Nephron (organoid): ENCODE measurements at regions not wholly inside any gene's neighbourhood (a gene's known extent, or its start where the extent isn't known, plus 50 kb on each side); places are given as distances from the start of the nearest gene placed in this dataset.

Experiments used
- H3K27ac Mint-ChIP-seq, 3 experiments: 2 replicates each; pipeline ENCODE4 v1.8.0; 2020; ENCODE audit warnings: mixed read lengths in 3 of 3, mild to moderate bottlenecking in 2 of 3, moderate library complexity in 1 of 3
- H3K27me3 Mint-ChIP-seq: 2 replicates; pipeline ENCODE4 v1.8.0; 2021; ENCODE audit warnings: low read depth, mild to moderate bottlenecking, moderate library complexity, mixed read lengths
- H3K36me3 Mint-ChIP-seq: 2 replicates; pipeline ENCODE4 v1.8.0; 2020; ENCODE audit warnings: low read depth, mixed read lengths
- H3K4me1 Mint-ChIP-seq: 2 replicates; pipeline ENCODE4 v1.8.0; 2020; ENCODE audit warnings: mixed read lengths
- H3K4me3 Mint-ChIP-seq, 3 experiments: 2 replicates each; pipeline ENCODE4 v1.8.0; 2020; ENCODE audit warnings: mild to moderate bottlenecking in 3 of 3, mixed read lengths in 3 of 3, moderate library complexity in 2 of 3
- H3K9me3 Mint-ChIP-seq: 2 replicates; pipeline ENCODE4 v1.8.0; 2020; ENCODE audit warnings: mixed read lengths
- CTCF ChIP-seq, 3 experiments: fragments of 200-600 bp; sonication (generic); IDR thresholded peaks; one replicate each; pipeline ENCODE4 v1.5.0; 2021; ENCODE audit warnings: antibody characterized with exemption in 3 of 3; ENCODE audit not compliant: unreplicated experiment in 3 of 3

- H3K36me3 Mint-ChIP-seq, result no peaks in the 10 kb centered on the region
- TF ChIP-seq CTCF (IDR thresholded peaks at IDR 0.05; ENCODE audit: unreplicated experiment in 3 of 3), result no peak
- no peaks in the 10 kb centered on the region for H3K9me3 Mint-ChIP-seq
- no peak overlapping the region for H3K4me3 Mint-ChIP-seq
- no peaks in the 10 kb centered on the region for H3K4me1 Mint-ChIP-seq
- H3K27ac Mint-ChIP-seq, result no peak overlapping the region
- H3K27me3 Mint-ChIP-seq, result peaks cover 55% of the 10 kb centered on the region
These were observed 116.6 kb upstream of the TOP3B start for GRCh38 chr22:22099194-22099486.

GRCh38 chr22:22098457-22099193, 116.0 kb upstream of the TOP3B start:
- Mint-ChIP-seq H3K27me3 (peaks cover 58% of the 10 kb centered on the region), H3K4me3 (no peak overlapping the region), H3K27ac (no peak overlapping the region), H3K9me3 (no peaks in the 10 kb centered on the region), H3K36me3 (no peaks in the 10 kb centered on the region), H3K4me1 (no peaks in the 10 kb centered on the region)
- TF ChIP-seq CTCF (IDR thresholded peaks at IDR 0.05; ENCODE audit: unreplicated experiment in 3 of 3), result no peak

- Mint-ChIP-seq H3K4me1 (no peaks in the 10 kb centered on the region), H3K4me3 (no peak overlapping the region), H3K36me3 (no peaks in the 10 kb centered on the region), H3K27ac (no peak overlapping the region), H3K27me3 (peaks cover 63% of the 10 kb centered on the region), H3K9me3 (no peaks in the 10 kb centered on the region)
- no peak for TF ChIP-seq CTCF (IDR thresholded peaks at IDR 0.05; ENCODE audit: unreplicated experiment in 3 of 3)
These were observed 115.2 kb upstream of the TOP3B start for GRCh38 chr22:22097727-22098228.

- H3K4me3 Mint-ChIP-seq, result no peak overlapping the region
- H3K9me3 Mint-ChIP-seq, result no peaks in the 10 kb centered on the region
- TF ChIP-seq CTCF (IDR thresholded peaks at IDR 0.05; ENCODE audit: unreplicated experiment in 3 of 3), result no peak
- H3K36me3 Mint-ChIP-seq, result no peaks in the 10 kb centered on the region
- H3K27me3 Mint-ChIP-seq, result peaks cover 77% of the 10 kb centered on the region
- H3K4me1 Mint-ChIP-seq, result no peaks in the 10 kb centered on the region
- no peak overlapping the region for H3K27ac Mint-ChIP-seq
These were observed 112.3 kb upstream of the TOP3B start for GRCh38 chr22:22094921-22095320.

GRCh38 chr22:22094514-22094913, 111.9 kb upstream of the TOP3B start:
- no peak overlapping the region for H3K27ac Mint-ChIP-seq
- no peaks in the 10 kb centered on the region for H3K9me3 Mint-ChIP-seq
- H3K4me3 Mint-ChIP-seq, result no peak overlapping the region
- H3K36me3 Mint-ChIP-seq, result no peaks in the 10 kb centered on the region
- H3K4me1 Mint-ChIP-seq, result no peaks in the 10 kb centered on the region
- H3K27me3 Mint-ChIP-seq, result peaks cover 81% of the 10 kb centered on the region
- TF ChIP-seq CTCF (IDR thresholded peaks at IDR 0.05; ENCODE audit: unreplicated experiment in 3 of 3), result no peak

GRCh38 chr22:22093743-22094142, 111.2 kb upstream of the TOP3B start:
- no peak for TF ChIP-seq CTCF (IDR thresholded peaks at IDR 0.05; ENCODE audit: unreplicated experiment in 3 of 3)
- Mint-ChIP-seq H3K4me1 (no peaks in the 10 kb centered on the region), H3K4me3 (no peak overlapping the region), H3K36me3 (no peaks in the 10 kb centered on the region), H3K9me3 (no peaks in the 10 kb centered on the region), H3K27me3 (peaks cover 84% of the 10 kb centered on the region), H3K27ac (no peak overlapping the region)
